ENCODE measurements at regions not wholly inside any gene's neighbourhood (a gene's known extent, or its start where the extent isn't known, plus 50 kb on each side); places are given as distances from the start of the nearest gene placed in this dataset.

DNA sequence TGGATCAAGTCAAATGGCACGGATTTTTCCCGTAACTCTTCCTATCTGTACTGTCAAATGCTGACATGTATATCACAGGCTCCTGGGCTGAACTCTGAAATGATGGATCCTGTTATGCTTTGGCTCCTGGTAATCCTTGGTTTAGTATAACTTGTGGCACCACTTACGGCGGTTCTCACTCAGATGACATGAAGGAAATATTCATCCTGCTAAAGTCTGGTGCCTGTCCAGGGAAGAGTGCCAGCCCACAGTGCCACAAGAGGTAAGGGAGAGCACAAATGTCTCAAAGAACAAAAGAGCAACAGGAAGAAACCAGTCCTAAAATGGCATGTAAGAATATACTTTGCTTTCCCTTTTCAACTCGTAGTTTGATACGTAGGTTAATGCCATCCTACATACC, 93.1 kb upstream of the TAB2 start:
- no peaks in the 10 kb centered on the region for H3K27me3 ChIP-seq (ENCODE audit: insufficient read depth, low read length)
- no peak overlapping the region for H3K4me3 Mint-ChIP-seq (ENCODE audit: unreplicated experiment)
- peaks cover 8% of the 10 kb centered on the region for H3K4me1 ChIP-seq (ENCODE audit: insufficient read depth, low read length)
- no peak overlapping the region for H3K27ac ChIP-seq (ENCODE audit: low read depth, low read length)
- no peaks in the 10 kb centered on the region for H4K20me1 ChIP-seq (ENCODE audit: insufficient read depth, low read length)
- no peaks in the 10 kb centered on the region for H3K36me3 Mint-ChIP-seq (ENCODE audit: low read depth, unreplicated experiment)
- no peak for DNase-seq (ENCODE audit: low read depth)
- no peaks in the 10 kb centered on the region for H3K27me3 Mint-ChIP-seq (ENCODE audit: low read depth, unreplicated experiment)
- peaks cover 25% of the 10 kb centered on the region for H3K4me1 Mint-ChIP-seq (ENCODE audit: low read depth, unreplicated experiment)
- TF ChIP-seq, protein P1, sequence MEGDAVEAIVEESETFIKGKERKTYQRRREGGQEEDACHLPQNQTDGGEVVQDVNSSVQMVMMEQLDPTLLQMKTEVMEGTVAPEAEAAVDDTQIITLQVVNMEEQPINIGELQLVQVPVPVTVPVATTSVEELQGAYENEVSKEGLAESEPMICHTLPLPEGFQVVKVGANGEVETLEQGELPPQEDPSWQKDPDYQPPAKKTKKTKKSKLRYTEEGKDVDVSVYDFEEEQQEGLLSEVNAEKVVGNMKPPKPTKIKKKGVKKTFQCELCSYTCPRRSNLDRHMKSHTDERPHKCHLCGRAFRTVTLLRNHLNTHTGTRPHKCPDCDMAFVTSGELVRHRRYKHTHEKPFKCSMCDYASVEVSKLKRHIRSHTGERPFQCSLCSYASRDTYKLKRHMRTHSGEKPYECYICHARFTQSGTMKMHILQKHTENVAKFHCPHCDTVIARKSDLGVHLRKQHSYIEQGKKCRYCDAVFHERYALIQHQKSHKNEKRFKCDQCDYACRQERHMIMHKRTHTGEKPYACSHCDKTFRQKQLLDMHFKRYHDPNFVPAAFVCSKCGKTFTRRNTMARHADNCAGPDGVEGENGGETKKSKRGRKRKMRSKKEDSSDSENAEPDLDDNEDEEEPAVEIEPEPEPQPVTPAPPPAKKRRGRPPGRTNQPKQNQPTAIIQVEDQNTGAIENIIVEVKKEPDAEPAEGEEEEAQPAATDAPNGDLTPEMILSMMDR (IDR thresholded peaks at IDR 0.05; ENCODE audit: insufficient read depth, low read depth, low read length): no peak
- TF ChIP-seq EZH2 (IDR thresholded peaks at IDR 0.05; ENCODE audit: insufficient read depth, low read length): no peak
- H3K9ac ChIP-seq (ENCODE audit: low read length): no peak overlapping the region
- H3K4me2 ChIP-seq (ENCODE audit: low read length): peak overlapping the region; percentile 13
- H3K27ac Mint-ChIP-seq (ENCODE audit: unreplicated experiment): no peak overlapping the region
- no peak for FAIRE-seq
- H3K36me3 ChIP-seq (ENCODE audit: insufficient read depth, low read length): no peaks in the 10 kb centered on the region
- no peaks in the 10 kb centered on the region for H3K9me3 Mint-ChIP-seq (ENCODE audit: unreplicated experiment)
- H3K4me3 ChIP-seq (ENCODE audit: insufficient read depth, low read depth, low read length): no peak overlapping the region
- H3K9me3 ChIP-seq (ENCODE audit: insufficient read depth, low read depth, low read length): no peaks in the 10 kb centered on the region
- H3K79me2 ChIP-seq (ENCODE audit: insufficient read depth, low read length): no peaks in the 10 kb centered on the region
- H2AFZ ChIP-seq (ENCODE audit: low read depth, low read length): no peak overlapping the region

GRCh38 chr6:149225370-149225769, 92.1 kb upstream of the TAB2 start:
- H2AFZ ChIP-seq (ENCODE audit: low read depth, low read length): no peak overlapping the region
- H3K9me3 Mint-ChIP-seq (ENCODE audit: unreplicated experiment): no peaks in the 10 kb centered on the region
- no peaks in the 10 kb centered on the region for H3K27me3 Mint-ChIP-seq (ENCODE audit: low read depth, unreplicated experiment)
- no peaks in the 10 kb centered on the region for H3K79me2 ChIP-seq (ENCODE audit: insufficient read depth, low read length)
- no peaks in the 10 kb centered on the region for H3K36me3 Mint-ChIP-seq (ENCODE audit: low read depth, unreplicated experiment)
- FAIRE-seq: no peak
- H3K9ac ChIP-seq (ENCODE audit: low read length): no peak overlapping the region
- no peak overlapping the region for H3K4me2 ChIP-seq (ENCODE audit: low read length)
- H4K20me1 ChIP-seq (ENCODE audit: insufficient read depth, low read length): no peaks in the 10 kb centered on the region
- peaks cover 8% of the 10 kb centered on the region for H3K4me1 ChIP-seq (ENCODE audit: insufficient read depth, low read length)
- H3K27ac Mint-ChIP-seq (ENCODE audit: unreplicated experiment): no peak overlapping the region
- H3K4me1 Mint-ChIP-seq (ENCODE audit: low read depth, unreplicated experiment): peaks cover 25% of the 10 kb centered on the region
- no peaks in the 10 kb centered on the region for H3K27me3 ChIP-seq (ENCODE audit: insufficient read depth, low read length)
- no peak overlapping the region for H3K4me3 ChIP-seq (ENCODE audit: insufficient read depth, low read depth, low read length)
- no peak overlapping the region for H3K27ac ChIP-seq (ENCODE audit: low read depth, low read length)
- no peaks in the 10 kb centered on the region for H3K36me3 ChIP-seq (ENCODE audit: insufficient read depth, low read length)
- DNase-seq (ENCODE audit: low read depth): no peak
- H3K4me3 Mint-ChIP-seq (ENCODE audit: unreplicated experiment): no peak overlapping the region
- TF ChIP-seq, protein P1 (IDR thresholded peaks at IDR 0.05; ENCODE audit: insufficient read depth, low read depth, low read length): no peak
- no peak for TF ChIP-seq EZH2 (IDR thresholded peaks at IDR 0.05; ENCODE audit: insufficient read depth, low read length)
- no peaks in the 10 kb centered on the region for H3K9me3 ChIP-seq (ENCODE audit: insufficient read depth, low read depth, low read length)

- peaks cover 8% of the 10 kb centered on the region for H3K4me1 ChIP-seq (ENCODE audit: insufficient read depth, low read length)
- DNase-seq (ENCODE audit: low read depth): no peak
- H4K20me1 ChIP-seq (ENCODE audit: insufficient read depth, low read length): no peaks in the 10 kb centered on the region
- H3K9me3 ChIP-seq (ENCODE audit: insufficient read depth, low read depth, low read length): no peaks in the 10 kb centered on the region
- Mint-ChIP-seq H3K36me3 (ENCODE audit: low read depth, unreplicated experiment) (no peaks in the 10 kb centered on the region), H3K27me3 (ENCODE audit: low read depth, unreplicated experiment) (no peaks in the 10 kb centered on the region), H3K27ac (ENCODE audit: unreplicated experiment) (no peak overlapping the region), H3K4me3 (ENCODE audit: unreplicated experiment) (no peak overlapping the region), H3K4me1 (ENCODE audit: low read depth, unreplicated experiment) (peaks cover 23% of the 10 kb centered on the region), H3K9me3 (ENCODE audit: unreplicated experiment) (no peaks in the 10 kb centered on the region)
- no peak overlapping the region for H3K9ac ChIP-seq (ENCODE audit: low read length)
- FAIRE-seq: no peak
- H3K4me2 ChIP-seq (ENCODE audit: low read length): no peak overlapping the region
- H3K36me3 ChIP-seq (ENCODE audit: insufficient read depth, low read length): no peaks in the 10 kb centered on the region
- no peak overlapping the region for H3K4me3 ChIP-seq (ENCODE audit: insufficient read depth, low read depth, low read length)
- no peak overlapping the region for H3K27ac ChIP-seq (ENCODE audit: low read depth, low read length)
- no peaks in the 10 kb centered on the region for H3K27me3 ChIP-seq (ENCODE audit: insufficient read depth, low read length)
- no peak for TF ChIP-seq EZH2 (IDR thresholded peaks at IDR 0.05; ENCODE audit: insufficient read depth, low read length)
- TF ChIP-seq, protein P1 (IDR thresholded peaks at IDR 0.05; ENCODE audit: insufficient read depth, low read depth, low read length): no peak
- peak overlapping the region; percentile 28 for H2AFZ ChIP-seq (ENCODE audit: low read depth, low read length)
- no peaks in the 10 kb centered on the region for H3K79me2 ChIP-seq (ENCODE audit: insufficient read depth, low read length)
Observed at GRCh38 chr6:149225946-149226345, 91.6 kb upstream of the TAB2 start.

Measured in astrocyte (in vitro differentiated cells and primary cell).